LHCN-M2 (cell line): ENCODE measurements at regions not wholly inside any gene's neighbourhood (a gene's known extent, or its start where the extent isn't known, plus 50 kb on each side); places are given as distances from the start of the nearest gene placed in this dataset.
A peak's percentile ranks its signal among the peaks of the same experiment; 100 is the strongest.

Experiments
- DNase-seq: peaks from one replicate; pipeline ENCODE4 v3.0.0-alpha.2; 2012; ENCODE audit warnings: low read depth

DNA sequence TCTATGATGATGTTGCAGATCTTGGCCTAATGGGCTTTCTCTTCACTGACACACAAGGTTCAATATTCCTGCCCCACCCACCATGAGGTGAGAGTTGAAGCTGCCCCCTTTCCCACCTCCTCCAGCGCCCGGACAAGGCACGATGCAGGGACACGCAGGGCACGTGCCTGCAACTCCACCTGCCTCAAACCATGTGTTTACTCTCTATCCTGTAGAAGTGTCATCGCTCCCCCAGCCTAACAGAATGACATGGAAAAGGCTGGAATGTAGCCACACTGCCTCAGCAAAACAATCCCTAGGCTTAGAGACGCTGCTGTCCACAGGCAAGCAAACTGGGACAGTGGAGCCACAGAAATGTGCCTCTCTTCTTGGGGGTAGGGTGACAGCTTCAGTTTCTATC lies 92.9 kb upstream of the SOD1 start:
- DNase-seq: no peak

DNA sequence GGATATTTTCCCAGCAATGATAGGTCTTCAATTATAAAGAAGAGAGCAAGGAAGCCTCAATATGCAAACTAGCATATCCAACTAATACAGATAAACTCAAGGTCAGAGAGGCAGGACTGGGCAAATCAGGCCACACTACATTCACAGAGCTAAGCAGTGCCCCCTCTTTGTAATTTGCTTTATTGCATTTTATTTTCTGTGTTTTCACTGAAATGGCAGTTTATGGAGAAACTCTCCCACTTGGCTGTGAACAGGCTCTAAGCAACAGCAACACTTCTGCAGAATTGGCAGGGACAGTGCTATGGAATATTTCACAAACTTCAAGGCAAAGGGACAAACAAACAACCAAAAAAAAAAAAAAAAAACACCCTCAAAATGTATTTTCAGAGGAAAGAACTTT lies 93.4 kb upstream of the SOD1 start:
- DNase-seq: no peak

DNA sequence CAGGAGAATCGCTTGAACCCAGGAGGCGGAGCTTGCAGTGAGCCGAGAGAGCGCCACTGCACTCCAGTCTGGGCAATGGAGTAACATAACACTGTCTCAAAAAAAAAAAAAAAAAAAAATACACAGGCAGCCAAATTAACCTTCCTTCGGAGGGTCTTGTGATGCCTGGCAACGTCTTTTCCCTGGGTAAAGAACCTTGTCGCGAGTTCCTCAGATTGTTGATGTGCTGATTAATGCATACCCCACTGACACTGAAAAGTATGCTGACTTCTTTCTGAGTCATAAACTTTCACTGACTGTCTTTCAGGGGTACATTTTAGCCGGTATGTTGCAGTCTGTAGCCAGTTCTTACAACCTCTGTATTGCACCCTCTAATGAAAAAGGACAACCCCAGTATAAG lies 95.1 kb upstream of the SOD1 start:
- peak; percentile 32 for DNase-seq

DNA sequence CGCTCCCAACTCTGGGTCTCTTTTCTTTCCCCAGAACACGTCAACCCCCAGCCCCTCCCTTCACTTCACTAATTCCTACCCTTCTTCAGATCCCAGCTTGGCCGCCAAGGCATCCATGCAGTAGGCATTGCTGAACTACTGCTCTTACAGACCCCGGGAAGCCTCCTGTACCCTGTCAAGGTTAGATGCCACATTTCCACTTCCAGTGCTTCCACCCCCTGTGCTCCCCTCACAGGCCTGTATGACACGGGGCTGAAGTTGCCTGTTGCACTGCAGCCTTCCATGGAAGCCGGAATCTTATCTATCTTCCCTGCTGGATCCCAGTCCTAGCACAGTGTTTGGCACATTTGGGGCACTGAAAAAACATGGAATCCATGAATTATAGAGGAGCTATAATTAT lies 99.0 kb upstream of the SOD1 start:
- DNase-seq: no peak

DNA sequence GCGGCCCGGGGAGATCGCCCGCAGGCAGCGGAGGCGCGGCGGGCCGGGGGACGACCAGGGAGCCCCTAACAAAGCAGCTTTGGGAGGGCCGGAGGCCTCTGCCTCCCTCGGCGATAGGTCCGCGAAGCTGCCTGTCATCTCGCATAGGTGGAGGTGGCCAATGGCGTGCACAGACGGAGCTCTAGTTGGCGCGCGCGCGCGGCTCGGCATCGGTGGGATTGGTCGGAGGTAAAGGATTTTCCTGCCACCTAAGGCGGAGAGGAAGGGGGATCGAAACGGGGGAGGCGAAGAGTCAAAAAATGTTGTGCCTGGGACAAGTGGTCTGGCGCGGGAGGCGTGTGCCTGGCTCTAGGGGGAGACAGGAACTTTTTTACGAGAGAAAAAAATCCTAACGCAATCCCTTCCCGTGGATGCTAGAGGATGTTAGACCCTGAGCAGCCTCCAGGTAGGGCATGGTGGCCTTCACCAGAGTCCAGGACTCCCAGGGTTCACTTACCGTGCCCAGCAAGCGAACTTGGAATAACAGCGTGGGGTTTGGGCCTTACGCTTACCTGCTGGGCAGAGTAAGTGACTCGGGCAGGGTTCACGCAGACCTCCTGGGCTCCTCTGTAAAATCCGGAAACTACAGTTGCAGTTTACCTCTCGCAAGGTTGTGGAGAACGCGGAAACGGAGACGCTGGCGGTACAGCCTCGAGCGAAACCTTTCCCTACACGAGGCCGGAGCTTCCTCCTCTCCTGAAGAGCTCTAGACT lies 99.9 kb upstream of the SOD1 start:
- peak; percentile 91 for DNase-seq

DNA sequence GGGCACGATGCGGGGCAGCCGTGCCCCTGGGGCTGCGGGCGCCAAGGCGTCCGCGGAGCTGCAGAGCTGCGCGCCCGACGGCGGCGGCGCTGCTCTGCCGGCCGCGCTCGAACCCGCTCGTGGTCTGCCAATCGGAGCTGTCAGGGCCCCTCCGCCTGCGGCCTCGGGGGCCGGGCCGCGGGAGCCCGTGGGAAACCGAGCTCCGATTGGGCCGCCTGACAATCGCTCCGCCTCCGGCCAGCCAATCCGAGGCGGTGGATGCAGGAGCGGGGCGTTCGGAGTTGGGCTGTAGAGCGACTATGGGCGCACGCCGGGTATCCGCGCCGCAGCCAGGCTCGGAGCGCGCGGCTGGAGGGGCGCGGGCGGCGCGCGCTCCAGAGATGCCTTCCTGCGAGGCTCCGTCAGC lies 100.5 kb upstream of the SOD1 start:
- peak; percentile 89 for DNase-seq

DNA sequence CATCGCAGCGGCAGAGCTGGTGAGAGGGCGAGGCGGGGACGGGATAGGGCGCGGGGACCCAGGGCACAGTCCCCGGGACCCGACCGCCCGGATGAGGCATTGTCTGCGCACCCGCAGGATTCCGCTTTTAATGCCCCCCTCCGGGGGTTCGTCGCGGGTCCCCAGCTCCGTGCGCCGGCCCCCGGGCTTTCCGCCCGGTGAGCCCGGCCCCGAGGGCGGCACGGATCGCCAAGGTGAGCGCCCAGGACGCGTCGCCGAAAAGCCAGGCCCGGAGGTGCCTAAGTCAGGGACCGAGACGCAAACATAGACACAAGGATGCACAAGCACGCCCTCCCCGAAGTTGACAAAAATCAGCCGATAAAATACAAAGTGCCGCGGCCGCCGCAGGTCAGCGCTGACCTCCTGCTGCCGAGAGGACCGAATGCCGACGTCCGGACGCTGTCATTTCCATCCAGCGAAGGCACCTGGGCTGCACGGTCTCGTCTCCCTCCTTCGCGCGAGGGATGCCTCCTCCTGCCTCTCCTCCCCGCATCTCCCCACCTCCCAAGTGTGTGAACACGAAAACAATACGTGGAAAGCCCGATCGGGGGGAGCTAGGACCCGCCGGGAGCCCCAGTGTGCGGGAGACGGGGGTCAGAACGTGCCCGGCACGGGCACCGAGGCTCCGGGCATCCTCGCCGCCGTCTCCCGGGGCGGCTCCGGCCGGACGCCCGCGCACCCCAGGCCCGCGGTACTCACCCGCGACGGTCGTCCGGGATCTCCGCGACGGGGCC lies 101.1 kb upstream of the SOD1 start:
- no peak for DNase-seq

DNA sequence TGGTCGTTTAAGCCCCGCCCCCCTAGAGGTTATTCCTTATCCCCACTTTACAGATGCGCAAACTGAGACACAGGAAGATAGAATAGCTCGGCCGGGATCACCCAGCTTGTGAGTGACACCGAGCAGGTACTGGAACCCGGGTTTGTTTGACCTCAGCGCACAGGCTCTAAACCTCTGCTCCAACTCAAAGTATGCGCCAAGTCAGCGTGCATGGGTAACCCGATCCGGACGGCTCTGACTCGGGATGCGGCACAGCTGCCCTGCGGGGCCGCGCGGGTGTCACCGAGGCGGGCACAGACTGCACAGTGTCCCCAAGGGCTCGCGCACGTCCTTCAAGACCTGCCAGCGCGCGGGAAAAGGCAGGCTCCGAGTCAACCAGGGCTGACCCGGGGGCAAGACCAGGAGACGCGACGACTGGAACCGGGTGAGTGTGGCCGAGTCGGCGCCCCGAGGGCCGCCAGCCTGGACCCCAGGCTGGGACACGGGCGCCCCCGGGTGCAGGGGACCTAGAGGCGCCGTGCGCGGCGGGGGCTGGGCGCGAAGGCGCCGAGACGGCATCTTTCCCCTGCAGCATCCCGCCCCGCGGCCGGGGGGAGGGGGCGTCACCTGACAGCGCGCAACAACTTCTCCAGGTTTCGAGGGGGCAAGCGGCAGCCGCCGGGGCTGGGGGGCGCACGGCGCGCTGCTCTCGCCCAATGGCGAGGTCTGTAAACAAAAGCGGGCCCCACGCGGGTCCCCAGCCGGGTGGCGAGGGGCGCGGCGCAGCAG lies 101.9 kb upstream of the SOD1 start:
- DNase-seq: no peak

DNA sequence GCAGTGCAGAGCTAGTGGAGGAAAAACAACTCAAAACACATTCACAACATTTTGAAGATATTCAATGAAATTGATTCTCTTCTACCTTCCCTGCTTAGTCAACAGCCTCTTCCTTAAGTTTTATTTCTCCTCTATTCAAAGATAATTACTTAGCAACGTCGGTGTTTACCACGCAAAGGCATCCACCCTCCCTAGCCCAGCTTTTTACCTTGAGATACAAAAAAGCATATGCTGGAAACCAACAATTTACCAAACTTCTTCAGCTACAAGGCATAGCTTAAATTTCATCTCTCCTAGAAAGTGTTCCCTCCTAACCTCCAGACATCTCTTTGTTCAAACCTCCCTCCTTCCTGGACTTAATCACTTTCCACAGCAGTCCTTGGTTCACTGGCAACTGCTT lies 102.8 kb upstream of the SOD1 start:
- no peak for DNase-seq

DNA sequence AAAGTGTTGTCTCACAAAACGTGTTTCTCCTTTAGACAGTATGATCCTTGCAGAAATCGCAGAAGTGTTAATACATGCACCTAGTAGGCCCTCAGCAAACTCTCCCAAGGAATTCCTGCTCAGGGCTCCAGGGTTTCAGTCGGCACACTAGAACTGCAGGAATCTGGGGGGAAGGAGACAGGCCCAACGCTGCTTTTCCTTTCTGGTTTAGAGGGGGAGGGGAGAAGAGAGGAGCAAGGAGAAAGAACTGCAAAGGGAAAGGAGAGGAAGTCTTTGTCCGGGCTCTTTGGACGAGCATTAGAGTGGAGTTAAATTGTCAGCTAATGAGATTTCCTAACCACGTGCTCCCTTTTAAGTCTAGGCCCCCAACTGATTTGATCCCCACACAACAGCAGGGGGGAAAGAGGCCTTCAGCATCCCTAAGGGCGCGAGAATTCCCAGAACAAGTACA lies 103.7 kb upstream of the SOD1 start:
- no peak for DNase-seq

DNA sequence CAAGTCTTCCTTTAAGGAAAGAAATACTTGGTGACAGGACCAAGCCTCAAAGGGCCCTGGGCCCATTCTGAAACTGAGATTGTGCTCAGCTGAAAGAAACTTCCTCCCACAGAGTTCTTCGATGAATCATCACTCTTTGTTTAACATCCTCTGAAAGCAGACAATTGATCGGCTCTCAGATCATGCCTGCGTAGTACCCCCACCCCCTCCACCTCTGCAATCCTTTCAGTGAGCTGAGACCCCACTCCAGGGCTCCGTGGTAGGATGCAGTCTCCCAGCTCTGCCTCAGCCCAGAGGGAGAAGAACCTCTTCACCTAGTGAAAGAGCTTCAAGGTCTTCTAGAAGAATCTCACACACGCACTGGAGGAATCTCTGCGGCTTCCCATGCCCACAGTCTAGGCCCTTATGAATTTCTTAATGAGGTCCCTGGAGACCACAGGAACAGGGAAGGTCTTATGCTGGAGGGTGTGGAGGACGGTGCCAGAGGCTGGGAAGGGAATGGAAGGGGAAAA lies 104.9 kb upstream of the SOD1 start:
- no peak for DNase-seq

DNA sequence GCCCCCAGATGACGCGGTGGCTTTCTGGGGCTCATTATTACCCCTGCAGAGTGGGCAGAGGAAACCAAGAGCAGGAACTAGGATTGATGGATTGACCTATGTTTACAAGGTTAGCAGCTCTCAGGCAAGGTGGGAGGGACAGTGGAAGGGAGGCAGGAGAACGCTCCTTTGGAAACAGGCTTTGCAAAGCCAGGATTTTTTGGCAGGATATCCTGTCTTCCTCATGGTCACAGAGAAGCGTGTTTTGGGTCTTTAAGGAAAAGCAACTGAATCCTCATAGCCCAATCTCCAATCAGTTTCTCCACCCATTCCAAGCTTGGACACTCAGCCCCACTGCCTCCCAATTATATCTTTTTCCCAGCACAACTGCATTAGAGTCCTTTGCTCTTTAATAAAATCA lies 105.6 kb upstream of the SOD1 start:
- DNase-seq: no peak

DNA sequence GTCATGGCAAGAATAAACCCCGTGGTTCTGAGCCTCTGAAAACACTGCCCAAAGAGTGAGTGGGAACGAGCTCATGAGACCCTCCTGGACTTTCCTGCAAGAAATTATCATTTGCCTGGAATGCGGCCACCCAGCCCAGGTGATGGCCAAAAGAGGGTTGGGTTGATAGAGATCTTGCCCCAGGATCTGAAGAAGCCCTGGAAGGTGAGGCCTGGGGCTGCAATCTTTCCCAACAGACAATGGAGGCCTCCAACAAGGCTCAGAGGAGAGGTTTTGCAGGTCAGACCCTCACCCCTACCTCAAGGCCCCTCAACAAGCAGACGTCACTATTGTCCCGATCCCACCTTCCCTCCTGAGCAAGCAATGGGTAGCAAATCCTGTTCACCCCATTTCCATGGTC lies 106.0 kb upstream of the SOD1 start:
- no peak for DNase-seq

DNA sequence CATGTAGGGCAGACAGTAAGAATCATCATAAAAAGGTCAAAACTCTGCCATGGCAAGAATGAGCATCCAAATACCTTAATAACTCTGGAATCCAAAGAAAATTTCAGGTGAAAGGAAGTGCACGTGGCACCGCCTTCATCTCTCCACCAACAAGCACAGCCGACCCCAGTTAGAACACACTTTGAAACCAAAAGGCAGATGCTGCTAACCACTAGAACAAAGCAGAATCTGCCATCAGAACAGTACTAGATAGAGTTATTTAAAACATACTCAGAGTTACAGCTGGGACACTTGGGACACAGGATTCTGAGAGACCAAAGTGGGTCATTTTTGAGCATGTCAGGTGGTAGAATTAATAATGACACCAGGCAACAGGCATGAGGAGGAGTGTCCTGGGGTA lies 106.7 kb upstream of the SOD1 start:
- no peak for DNase-seq

DNA sequence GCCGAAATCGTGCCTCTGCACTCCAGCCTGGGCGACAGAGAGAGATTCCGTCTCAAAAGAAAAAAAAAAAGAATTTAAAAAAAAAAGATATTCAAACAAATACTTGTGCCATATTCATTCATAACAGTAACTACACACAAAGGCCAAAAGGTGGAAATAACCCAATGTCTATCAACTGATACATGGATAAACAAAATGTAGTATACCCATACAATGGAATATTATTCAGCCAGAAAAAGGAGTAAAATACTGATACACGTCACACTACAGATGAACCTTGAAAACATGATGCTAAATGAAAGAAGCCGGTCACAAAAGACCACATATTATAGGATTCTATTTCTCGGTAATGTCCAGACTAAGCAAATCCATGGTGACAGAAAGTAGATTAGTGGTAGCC lies 109.4 kb upstream of the SOD1 start:
- no peak for DNase-seq

DNA sequence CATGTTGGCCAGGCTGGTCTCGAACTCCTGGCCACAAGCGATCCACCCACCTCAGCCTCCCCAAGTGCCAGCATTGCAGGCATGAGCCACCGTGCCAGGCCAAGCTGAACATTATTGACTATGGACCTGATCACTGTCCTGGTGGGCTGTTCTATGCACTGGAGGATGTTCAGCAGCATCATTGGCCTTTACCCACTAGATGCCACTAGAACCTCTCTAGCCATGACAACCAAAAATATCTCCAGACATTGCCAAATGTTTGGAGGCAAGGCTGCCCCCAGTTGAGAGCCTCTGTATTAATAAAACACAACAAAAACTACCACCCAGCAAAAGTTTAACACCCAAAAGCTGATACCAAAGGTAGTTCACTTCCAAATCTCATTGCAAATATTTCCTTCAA lies 110.8 kb upstream of the SOD1 start:
- no peak for DNase-seq

DNA sequence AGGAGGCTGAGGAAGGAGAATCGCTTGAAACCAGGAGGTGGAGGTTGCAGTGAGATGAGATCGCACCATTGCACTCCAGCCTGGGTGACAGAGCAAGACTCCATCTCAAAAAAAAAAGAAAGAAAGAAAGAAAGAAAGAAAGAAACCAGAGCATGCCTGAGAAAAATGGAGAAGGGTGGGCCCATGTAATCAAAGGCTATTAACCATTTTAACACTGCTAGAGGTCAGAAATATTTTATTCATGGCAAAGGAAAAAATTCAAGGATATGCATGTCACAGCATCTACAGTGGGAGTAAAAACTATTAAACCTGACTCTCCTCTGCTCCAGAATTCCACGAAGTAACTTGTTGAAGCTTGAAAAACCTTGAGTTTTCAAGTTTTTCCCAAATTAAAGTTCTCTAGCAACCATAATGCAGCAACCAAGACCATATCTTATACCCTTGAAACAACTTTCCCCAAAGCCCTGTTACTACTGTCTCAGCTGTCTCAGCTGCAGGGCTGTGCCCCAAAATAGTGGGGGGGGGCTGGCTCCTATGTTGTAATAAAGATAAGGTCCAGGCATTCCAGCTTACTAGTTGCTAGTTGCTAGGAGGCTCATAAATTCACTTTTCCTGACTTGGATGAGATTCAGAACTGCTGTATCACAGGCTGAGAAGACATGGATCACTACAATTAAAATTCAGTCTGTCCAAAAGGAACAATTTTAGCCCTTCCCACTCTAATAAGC lies 112.9 kb upstream of the SOD1 start:
- DNase-seq: no peak

DNA sequence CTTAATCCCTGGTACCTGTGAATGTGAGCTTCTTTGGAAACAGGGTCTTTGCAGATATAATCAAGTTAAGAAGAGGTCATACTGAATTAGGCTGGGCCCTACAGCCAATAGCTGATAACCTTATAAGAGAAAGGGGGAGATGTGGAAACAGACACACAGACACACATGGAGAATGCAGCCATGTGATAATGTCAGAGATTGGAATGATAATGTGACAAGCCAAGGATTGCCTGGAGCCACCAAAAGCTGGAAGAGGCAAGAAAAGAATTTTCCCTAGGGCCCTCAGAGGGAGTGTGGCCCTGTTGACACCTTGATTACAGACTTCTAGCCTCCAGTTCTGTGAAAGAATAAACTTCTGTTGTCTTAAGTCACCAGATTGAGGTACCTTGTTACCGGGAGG lies 114.5 kb upstream of the SOD1 start:
- no peak for DNase-seq

DNA sequence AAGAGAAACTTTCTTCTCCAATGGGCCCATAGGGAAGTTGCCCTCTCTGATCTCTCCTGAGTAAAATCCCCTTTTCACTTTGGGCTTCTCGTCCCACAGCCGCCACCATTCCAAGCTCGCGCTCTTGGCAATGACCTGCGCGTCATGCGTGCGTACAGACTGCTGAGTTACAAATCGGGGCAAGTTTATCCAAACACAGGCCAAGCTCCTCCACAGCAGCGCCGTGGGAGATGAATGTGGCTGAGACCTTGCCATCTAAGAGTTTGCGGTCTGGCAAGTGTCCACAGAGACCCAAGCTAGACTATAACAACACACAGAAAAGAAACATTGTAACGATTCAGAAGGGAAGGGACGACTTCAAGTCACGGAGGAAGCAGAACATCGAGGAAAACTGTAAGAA lies 116.3 kb upstream of the SOD1 start:
- no peak for DNase-seq

DNA sequence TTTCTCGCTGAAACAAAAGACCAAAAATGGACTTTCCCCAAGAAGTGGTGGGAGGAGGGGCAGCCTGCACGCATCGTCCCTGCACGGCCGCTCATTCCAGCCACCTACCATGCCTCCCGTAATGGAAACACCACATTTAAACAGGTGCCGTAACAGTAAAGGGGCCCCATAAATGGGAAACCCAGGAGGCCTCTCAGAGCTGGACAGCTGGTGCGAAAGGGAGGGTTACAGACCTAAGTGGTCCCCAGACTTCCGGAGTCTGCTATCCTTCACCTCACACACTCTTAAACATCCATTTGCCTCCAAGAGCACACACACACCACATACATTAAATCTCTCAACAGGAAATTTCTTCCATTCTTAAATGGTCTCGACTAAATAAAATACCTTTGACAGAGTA lies 120.7 kb upstream of the SOD1 start:
- no peak for DNase-seq

DNA sequence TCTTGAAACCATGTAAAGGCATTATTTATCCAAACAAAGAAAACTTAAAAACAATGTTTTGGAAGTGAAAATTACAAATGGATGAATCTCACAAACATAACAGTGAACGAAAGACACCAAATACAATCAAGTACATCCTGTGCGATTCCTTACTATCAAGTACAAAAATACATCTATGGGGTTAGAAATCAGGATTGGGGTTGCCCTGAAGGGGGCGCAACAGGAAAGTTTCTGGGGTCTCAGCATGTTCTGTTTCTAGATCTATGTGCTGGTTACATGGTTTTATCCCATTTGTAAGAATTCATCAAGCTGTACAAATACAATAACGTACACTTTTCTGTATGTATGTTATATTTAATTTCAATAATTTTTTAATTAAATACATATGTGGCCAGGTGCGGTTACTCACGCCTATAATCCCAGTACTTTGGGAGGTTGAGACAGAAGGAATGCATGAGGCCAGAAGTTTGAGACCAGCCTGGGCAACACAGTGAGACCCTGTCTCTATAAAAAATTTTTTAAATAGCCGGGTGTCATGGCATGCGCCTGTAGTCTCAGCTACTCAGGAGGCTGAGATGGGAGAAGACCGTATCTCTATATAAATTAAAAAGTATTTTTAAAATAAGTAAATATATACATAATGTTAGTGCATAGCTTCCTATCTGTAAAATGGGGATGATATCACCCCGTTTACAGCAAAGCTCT lies 121.5 kb upstream of the SOD1 start:
- DNase-seq: no peak
